Ectodermal cell (in vitro differentiated cells): ENCODE measurements at regions not wholly inside any gene's neighbourhood (a gene's known extent, or its start where the extent isn't known, plus 50 kb on each side); places are given as distances from the start of the nearest gene placed in this dataset.

Experiments used
- H3K27ac ChIP-seq: 2 replicates; pipeline ENCODE4 v1.7.0; 2013; ENCODE audit warnings: mild to moderate bottlenecking, low read depth, low read length; ENCODE audit not compliant: insufficient read depth, poor library complexity, severe bottlenecking
- H3K27me3 ChIP-seq: 2 replicates; pipeline ENCODE4 v1.7.0; 2013; ENCODE audit warnings: mild to moderate bottlenecking, low read length; ENCODE audit not compliant: insufficient read depth, control insufficient read depth, poor library complexity, severe bottlenecking
- H3K36me3 ChIP-seq: one replicate; pipeline ENCODE4 v1.7.0; 2013; ENCODE audit warnings: low read length; ENCODE audit not compliant: control insufficient read depth, insufficient read depth
- H3K4me1 ChIP-seq: one replicate; pipeline ENCODE4 v1.7.0; 2013; ENCODE audit warnings: low read length; ENCODE audit not compliant: control insufficient read depth, insufficient read depth
- H3K4me3 ChIP-seq: 2 replicates; pipeline ENCODE4 v1.7.0; 2013; ENCODE audit warnings: low read depth, low read length, control low read depth; ENCODE audit not compliant: insufficient read depth
- H3K9me3 ChIP-seq: 2 replicates; pipeline ENCODE4 v1.7.0; 2013; ENCODE audit warnings: mild to moderate bottlenecking, low read length, moderate library complexity; ENCODE audit not compliant: control insufficient read depth
- WGBS, 2 experiments: methylation state at CpG; one replicate each; pipeline ENCODE4 v1.1.7; 2013; ENCODE audit warnings: missing lambda C conversion rate in 2 of 2; 5-methylcytosine and 5-hydroxymethylcytosine counted together

- Histone ChIP-seq H3K27ac (no peak overlapping the region), H3K9me3 (no peaks in the 10 kb centered on the region), H3K4me3 (no peak overlapping the region), H3K36me3 (no peaks in the 10 kb centered on the region), H3K4me1 (no peaks in the 10 kb centered on the region), H3K27me3 (no peaks in the 10 kb centered on the region)
- 97 to 98% methylated on average over 6 of the region's 6 CpGs for WGBS, 2 experiments
These were observed 326.9 kb downstream of the LPIN1 start for GRCh38 chr2:12073217-12073852.

GRCh38 chr2:12074126-12074844, 327.9 kb downstream of the LPIN1 start:
- WGBS, 2 experiments = 79 to 81% methylated on average over 7 of the region's 7 CpGs
- Histone ChIP-seq H3K4me1 (no peaks in the 10 kb centered on the region), H3K36me3 (no peaks in the 10 kb centered on the region), H3K27me3 (no peaks in the 10 kb centered on the region), H3K4me3 (no peak overlapping the region), H3K9me3 (no peaks in the 10 kb centered on the region), H3K27ac (no peak overlapping the region)

GRCh38 chr2:12074845-12075217, 328.4 kb downstream of the LPIN1 start:
- Histone ChIP-seq H3K27me3 (no peaks in the 10 kb centered on the region), H3K4me1 (no peaks in the 10 kb centered on the region), H3K27ac (no peak overlapping the region), H3K36me3 (no peaks in the 10 kb centered on the region), H3K4me3 (no peak overlapping the region), H3K9me3 (no peaks in the 10 kb centered on the region)
- WGBS, 2 experiments = 74 to 85% methylated on average over 2 of the region's 2 CpGs

DNA sequence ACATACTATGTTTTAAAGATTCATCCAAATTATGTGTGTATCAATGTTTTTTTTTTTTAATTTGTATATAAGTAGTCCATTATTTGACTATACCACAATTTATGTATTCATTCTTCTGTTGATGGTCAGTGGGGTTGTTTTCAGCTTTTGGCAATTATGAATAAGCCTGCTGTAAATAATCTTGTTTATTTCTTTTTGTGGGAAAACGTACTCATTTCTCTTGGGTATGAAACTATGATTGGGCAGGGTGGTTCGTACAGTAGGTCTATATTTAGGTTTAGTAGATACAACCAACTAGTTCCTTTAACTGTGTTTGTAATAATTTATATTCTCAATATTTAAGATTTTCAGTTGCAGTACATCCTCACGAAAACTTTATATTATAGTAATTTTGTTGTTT, 329.2 kb downstream of the LPIN1 start:
- Histone ChIP-seq H3K4me3 (no peak overlapping the region), H3K36me3 (no peaks in the 10 kb centered on the region), H3K27me3 (no peaks in the 10 kb centered on the region), H3K4me1 (no peaks in the 10 kb centered on the region), H3K9me3 (no peaks in the 10 kb centered on the region), H3K27ac (no peak overlapping the region)
- 91 to 100% methylated on average over 1 of the region's 3 CpGs for WGBS, 2 experiments

GRCh38 chr2:12076810-12077209, 330.4 kb downstream of the LPIN1 start:
- Histone ChIP-seq H3K36me3 (no peaks in the 10 kb centered on the region), H3K27ac (no peak overlapping the region), H3K4me3 (no peak overlapping the region), H3K9me3 (no peaks in the 10 kb centered on the region), H3K4me1 (no peaks in the 10 kb centered on the region), H3K27me3 (no peaks in the 10 kb centered on the region)
- 95% methylated on average over 4 to 5 of the region's 5 CpGs for WGBS, 2 experiments

DNA sequence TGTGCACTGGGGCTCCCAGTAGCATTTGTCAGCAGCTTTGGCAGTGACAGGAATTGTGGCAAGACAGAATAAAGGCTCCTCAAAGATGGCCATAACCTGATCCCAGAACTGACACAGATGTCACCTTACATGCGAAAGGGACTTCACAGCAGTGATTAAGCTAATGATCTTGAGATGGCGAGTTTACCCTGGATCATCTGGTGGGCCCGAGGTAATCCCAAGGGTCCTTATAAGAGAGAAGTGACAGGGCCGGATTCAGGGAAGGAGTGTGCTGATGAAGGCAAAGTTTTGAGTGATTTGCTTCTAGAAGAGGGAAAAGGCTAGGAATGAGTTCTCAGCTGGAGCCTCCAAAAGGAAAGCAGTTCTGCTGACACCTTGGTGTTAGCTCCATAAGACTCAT, 333.9 kb downstream of the LPIN1 start:
- H3K27ac ChIP-seq = no peak overlapping the region
- no peak overlapping the region for H3K4me3 ChIP-seq
- no peaks in the 10 kb centered on the region for H3K36me3 ChIP-seq
- no peaks in the 10 kb centered on the region for H3K27me3 ChIP-seq
- no peaks in the 10 kb centered on the region for H3K9me3 ChIP-seq
- H3K4me1 ChIP-seq = no peaks in the 10 kb centered on the region
- 91 to 94% methylated on average over 4 of the region's 4 CpGs for WGBS, 2 experiments

GRCh38 chr2:12081481-12082210, 335.2 kb downstream of the LPIN1 start:
- Histone ChIP-seq H3K4me1 (no peaks in the 10 kb centered on the region), H3K27me3 (no peaks in the 10 kb centered on the region), H3K36me3 (no peaks in the 10 kb centered on the region), H3K4me3 (no peak overlapping the region), H3K27ac (no peak overlapping the region), H3K9me3 (no peaks in the 10 kb centered on the region)
- WGBS, 2 experiments = 83 to 84% methylated on average over 11 of the region's 12 CpGs

DNA sequence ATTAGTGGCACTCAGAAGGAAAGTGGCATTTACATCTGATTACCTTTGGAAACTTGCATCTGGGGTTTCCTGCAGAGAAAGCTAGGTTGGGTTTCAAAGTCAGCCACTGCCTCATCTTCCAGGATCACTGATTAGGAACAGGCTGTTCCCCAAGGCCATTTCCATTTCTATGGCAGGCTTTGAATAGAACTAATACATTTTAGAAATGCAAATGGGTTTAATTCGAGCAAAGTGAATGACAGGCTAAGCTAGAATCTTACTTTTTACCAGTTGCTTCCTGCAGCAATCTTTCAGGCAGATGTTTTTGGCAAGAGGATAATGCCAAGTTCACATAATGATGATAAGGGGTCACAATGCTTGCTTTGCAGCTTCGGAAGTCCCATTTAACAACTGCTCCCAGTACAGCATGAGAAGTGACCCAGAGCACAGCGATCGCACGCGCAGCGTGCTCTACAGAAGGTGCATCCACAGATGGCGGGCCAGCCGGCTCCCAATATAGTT, 336.7 kb downstream of the LPIN1 start:
- Histone ChIP-seq H3K27ac (no peak overlapping the region), H3K9me3 (no peaks in the 10 kb centered on the region), H3K4me1 (no peaks in the 10 kb centered on the region), H3K27me3 (no peaks in the 10 kb centered on the region), H3K4me3 (no peak overlapping the region), H3K36me3 (no peaks in the 10 kb centered on the region)
- 8 to 13% methylated on average over 7 to 9 of the region's 9 CpGs for WGBS, 2 experiments

- Histone ChIP-seq H3K9me3 (no peaks in the 10 kb centered on the region), H3K27me3 (no peaks in the 10 kb centered on the region), H3K4me3 (no peak overlapping the region), H3K4me1 (no peaks in the 10 kb centered on the region), H3K27ac (no peak overlapping the region), H3K36me3 (no peaks in the 10 kb centered on the region)
- 59% methylated on average over 5 of the region's 5 CpGs for WGBS, 2 experiments
These were observed 337.4 kb downstream of the LPIN1 start for GRCh38 chr2:12083713-12084419.

DNA sequence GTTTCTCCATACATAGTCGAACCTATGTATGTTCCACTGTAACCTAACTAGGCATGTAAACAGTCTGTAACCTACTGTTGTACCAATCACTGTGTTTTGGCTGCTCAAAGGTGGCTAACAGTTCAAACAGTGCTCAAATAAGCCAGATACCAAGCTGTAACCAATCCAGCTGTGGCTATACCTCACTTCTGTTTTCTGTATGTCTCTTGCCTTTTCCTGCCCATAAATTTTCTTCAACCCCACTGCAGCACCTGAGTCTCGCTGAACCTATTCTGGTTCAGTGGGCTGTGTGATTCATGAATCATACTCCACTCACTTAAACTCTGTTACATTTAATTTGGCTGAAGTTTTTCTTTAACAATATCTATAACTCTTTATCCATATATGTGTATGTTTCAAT, 340.7 kb downstream of the LPIN1 start:
- Histone ChIP-seq H3K27ac (no peak overlapping the region), H3K4me1 (no peaks in the 10 kb centered on the region), H3K4me3 (no peak overlapping the region), H3K27me3 (no peaks in the 10 kb centered on the region), H3K36me3 (no peaks in the 10 kb centered on the region), H3K9me3 (no peaks in the 10 kb centered on the region)
- 87 to 94% methylated on average over 2 of the region's 2 CpGs for WGBS, 2 experiments
